ENCODE measurements at regions not wholly inside any gene's neighbourhood (a gene's known extent, or its start where the extent isn't known, plus 50 kb on each side); places are given as distances from the start of the nearest gene placed in this dataset.

DNA sequence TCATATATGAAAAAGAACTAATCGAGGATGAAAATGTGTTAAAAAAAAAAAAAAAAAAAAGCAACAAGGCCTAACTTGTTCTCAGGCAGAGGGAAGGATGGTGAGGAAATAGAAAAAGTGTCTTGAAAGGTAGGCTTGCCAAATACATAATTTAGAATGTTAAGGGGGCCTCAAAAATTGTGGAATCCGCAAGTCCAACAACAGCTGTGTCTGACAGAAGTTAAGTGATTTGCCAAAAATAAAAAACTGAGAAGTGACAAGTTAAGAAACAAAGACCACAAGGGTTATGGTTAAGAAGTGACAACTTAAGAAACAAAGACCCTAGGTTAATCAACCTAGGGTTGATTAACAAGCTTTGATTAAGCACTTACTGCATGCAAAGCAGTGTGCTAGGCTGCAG, 110.6 kb downstream of the P2RY1 start:
- 86 to 96% (median 90%) methylated on average over 2 of the region's 2 CpGs for WGBS, 5 donors
- intact Hi-C loops (cut with DNase I; ENCODE audit: low total_unique reads) = no loop called here
- Histone ChIP-seq H3K27ac (no peak overlapping the region), H3K9me3 (no peaks in the 10 kb centered on the region), H3K4me1 (peaks cover 0 to 3% (median 0%) of the 10 kb centered on the region in 4 donors), H3K36me3 (no peaks in the 10 kb centered on the region), H3K4me3 (no peak overlapping the region), H3K27me3 (no peaks in the 10 kb centered on the region)
- TF ChIP-seq POLR2A (IDR thresholded peaks at IDR 0.05) (no peak), EP300 (IDR thresholded peaks at IDR 0.05) (no peak), POLR2AphosphoS5 (IDR thresholded peaks at IDR 0.05) (no peak)
- TF ChIP-seq, protein P1, sequence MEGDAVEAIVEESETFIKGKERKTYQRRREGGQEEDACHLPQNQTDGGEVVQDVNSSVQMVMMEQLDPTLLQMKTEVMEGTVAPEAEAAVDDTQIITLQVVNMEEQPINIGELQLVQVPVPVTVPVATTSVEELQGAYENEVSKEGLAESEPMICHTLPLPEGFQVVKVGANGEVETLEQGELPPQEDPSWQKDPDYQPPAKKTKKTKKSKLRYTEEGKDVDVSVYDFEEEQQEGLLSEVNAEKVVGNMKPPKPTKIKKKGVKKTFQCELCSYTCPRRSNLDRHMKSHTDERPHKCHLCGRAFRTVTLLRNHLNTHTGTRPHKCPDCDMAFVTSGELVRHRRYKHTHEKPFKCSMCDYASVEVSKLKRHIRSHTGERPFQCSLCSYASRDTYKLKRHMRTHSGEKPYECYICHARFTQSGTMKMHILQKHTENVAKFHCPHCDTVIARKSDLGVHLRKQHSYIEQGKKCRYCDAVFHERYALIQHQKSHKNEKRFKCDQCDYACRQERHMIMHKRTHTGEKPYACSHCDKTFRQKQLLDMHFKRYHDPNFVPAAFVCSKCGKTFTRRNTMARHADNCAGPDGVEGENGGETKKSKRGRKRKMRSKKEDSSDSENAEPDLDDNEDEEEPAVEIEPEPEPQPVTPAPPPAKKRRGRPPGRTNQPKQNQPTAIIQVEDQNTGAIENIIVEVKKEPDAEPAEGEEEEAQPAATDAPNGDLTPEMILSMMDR (IDR thresholded peaks at IDR 0.05) = no peak
- no peak for DNase-seq

DNA sequence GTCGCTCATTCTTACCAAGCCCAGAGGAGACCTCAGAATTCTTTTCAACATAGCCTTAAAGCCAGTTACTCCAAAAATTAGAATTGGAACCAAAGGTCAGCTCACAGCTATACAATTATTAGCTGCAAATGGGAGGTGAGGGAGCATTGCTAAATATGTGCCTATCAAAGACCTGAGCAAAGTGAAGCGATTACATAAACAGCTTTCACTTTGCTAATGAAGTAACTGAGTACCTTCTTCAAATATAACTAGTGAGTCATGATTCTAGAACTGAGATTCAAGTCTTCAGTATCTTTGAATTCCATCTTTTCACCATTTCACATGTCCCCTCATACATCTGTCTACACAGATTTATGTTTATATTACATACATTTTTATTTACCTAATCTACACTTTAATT, 122.6 kb downstream of the P2RY1 start:
- no peak for TF ChIP-seq POLR2AphosphoS5 (IDR thresholded peaks at IDR 0.05)
- TF ChIP-seq EP300 (IDR thresholded peaks at IDR 0.05) = no peak
- no peak for TF ChIP-seq POLR2A (IDR thresholded peaks at IDR 0.05)
- TF ChIP-seq, protein P1 (IDR thresholded peaks at IDR 0.05) = no peak
- Histone ChIP-seq H3K4me1 (peaks cover 0 to 11% (median 0%) of the 10 kb centered on the region in 4 donors), H3K9me3 (no peaks in the 10 kb centered on the region), H3K27me3 (no peaks in the 10 kb centered on the region), H3K4me3 (no peak overlapping the region), H3K27ac (no peak overlapping the region), H3K36me3 (no peaks in the 10 kb centered on the region)
- intact Hi-C loops (cut with DNase I; ENCODE audit: low total_unique reads) = no loop called here
- WGBS, 5 donors = 63 to 85% (median 66%) methylated on average over 2 of the region's 2 CpGs
- DNase-seq = no peak

DNA sequence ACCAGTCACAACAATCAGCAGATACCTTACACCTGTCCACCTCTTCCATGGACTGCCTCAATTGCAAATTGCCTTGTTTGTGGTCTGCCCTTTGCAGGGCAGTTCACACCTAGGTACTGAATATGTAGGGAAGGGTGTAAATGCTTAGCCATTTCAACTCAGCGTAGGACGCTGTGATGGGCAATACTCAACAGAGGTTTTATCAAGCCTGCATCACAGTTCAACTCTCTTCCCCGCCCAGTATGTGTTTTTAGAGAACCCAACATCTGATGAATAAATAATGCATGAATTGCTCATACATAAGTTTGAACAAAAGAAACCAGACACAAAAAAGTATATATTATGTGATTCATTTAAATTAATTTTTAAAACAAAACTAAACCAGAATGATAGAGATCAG, 124.4 kb downstream of the P2RY1 start:
- no peaks in the 10 kb centered on the region for H3K36me3 ChIP-seq
- DNase-seq = no peak
- 78 to 90% (median 88%) methylated on average over 3 of the region's 3 CpGs for WGBS, 5 donors

DNA sequence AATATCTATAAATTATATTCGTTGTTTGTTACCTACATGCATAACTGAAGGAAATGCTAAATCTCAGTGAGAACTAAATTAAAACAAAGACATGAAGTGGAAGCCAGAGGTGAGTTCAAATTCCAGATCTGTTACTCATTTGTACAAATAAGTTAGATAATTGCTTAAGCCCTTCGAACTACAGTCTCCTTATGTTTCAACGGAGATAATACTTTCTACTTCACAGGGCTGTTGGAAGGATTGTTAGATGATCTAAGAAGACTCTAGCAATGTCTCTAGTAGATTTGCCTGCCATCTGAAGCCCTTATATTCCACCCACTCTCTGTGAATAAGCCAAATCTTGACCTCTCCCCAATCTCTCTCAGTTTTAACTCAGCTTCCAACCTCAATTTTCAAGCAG, 125.8 kb downstream of the P2RY1 start:
- WGBS, 5 donors = 37 to 67% (median 50%) methylated on average over 3 of the region's 3 CpGs

More for the DNA sequence above, 124.4 kb downstream of the P2RY1 start:
- H3K4me1 ChIP-seq = peaks cover 0 to 17% (median 0%) of the 10 kb centered on the region in 4 donors
- no peaks in the 10 kb centered on the region for H3K9me3 ChIP-seq
- TF ChIP-seq EP300 (IDR thresholded peaks at IDR 0.05) (no peak), POLR2A (IDR thresholded peaks at IDR 0.05) (no peak), POLR2AphosphoS5 (IDR thresholded peaks at IDR 0.05) (no peak)
- H3K27ac ChIP-seq = no peak overlapping the region
- intact Hi-C loops (cut with DNase I; ENCODE audit: low total_unique reads) = no loop called here
- no peaks in the 10 kb centered on the region for H3K27me3 ChIP-seq
- H3K4me3 ChIP-seq = no peak overlapping the region

DNA sequence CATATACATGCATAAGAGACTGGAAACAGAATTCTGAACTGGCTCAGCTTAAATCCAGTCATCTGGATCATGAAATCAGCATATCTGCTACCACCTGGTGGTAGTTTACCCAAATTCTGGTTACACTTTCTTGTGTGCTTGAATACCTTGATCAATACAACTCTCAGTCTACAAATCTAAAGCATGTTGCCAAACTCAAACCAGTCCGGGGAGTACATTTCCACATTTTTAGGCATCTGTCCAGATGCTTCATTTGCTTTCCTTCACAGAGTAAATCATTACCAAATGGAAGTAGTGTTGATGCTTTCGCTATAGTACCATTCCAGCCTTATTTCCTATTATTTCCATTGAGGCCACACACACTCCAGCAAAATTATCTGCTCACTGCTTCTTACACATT, 126.4 kb downstream of the P2RY1 start:
- no peak overlapping the region for H3K27ac ChIP-seq
- peak in 1 of 2 donors; percentile 59 for DNase-seq
- intact Hi-C loops (cut with DNase I; ENCODE audit: low total_unique reads) = no loop called here
- peaks cover 0 to 4% (median 1%) of the 10 kb centered on the region in 4 donors for H3K9me3 ChIP-seq
- H3K36me3 ChIP-seq = no peaks in the 10 kb centered on the region
- no peaks in the 10 kb centered on the region for H3K27me3 ChIP-seq
- H3K4me3 ChIP-seq = no peak overlapping the region
- peaks cover 0 to 24% (median 0%) of the 10 kb centered on the region in 4 donors for H3K4me1 ChIP-seq
- 7 to 29% (median 9%) methylated on average over 2 of the region's 2 CpGs for WGBS, 5 donors
- peak in 1 of 3 donors; percentile 31 for TF ChIP-seq POLR2AphosphoS5 (IDR thresholded peaks at IDR 0.05)
- TF ChIP-seq, protein P1 (IDR thresholded peaks at IDR 0.05) = peak in 4 of 7 experiments; percentile 18 to 54 (median 25)
- TF ChIP-seq POLR2A (IDR thresholded peaks at IDR 0.05) = no peak

More for the DNA sequence above, 125.8 kb downstream of the P2RY1 start:
- Histone ChIP-seq H3K4me1 (peaks cover 0 to 24% (median 0%) of the 10 kb centered on the region in 4 donors), H3K36me3 (no peaks in the 10 kb centered on the region), H3K27ac (no peak overlapping the region), H3K27me3 (no peaks in the 10 kb centered on the region), H3K9me3 (no peaks in the 10 kb centered on the region), H3K4me3 (no peak overlapping the region)
- TF ChIP-seq POLR2AphosphoS5 (IDR thresholded peaks at IDR 0.05) (no peak), POLR2A (IDR thresholded peaks at IDR 0.05) (no peak), EP300 (IDR thresholded peaks at IDR 0.05) (no peak)
- TF ChIP-seq, protein P1 (IDR thresholded peaks at IDR 0.05) = no peak
- intact Hi-C loops (cut with DNase I; ENCODE audit: low total_unique reads) = no loop called here
- no peak for DNase-seq
